Hepatocyte (in vitro differentiated cells): ENCODE measurements at regions not wholly inside any gene's neighbourhood (a gene's known extent, or its start where the extent isn't known, plus 50 kb on each side); places are given as distances from the start of the nearest gene placed in this dataset.

Experiments
- DNase-seq: peaks from one replicate; pipeline ENCODE4 v3.0.0-alpha.2; 2016; ENCODE audit warnings: low spot score
- H2AFZ ChIP-seq: fragments of 200-600 bp; sonication (generic); 2 replicates; pipeline ENCODE4 v1.6.0; 2016; ENCODE audit warnings: antibody characterized with exemption, mild to moderate bottlenecking
- H3K27ac ChIP-seq: fragments of 200-600 bp; sonication (generic); 2 replicates; pipeline ENCODE4 v1.5.1; 2016; ENCODE audit warnings: mild to moderate bottlenecking
- H3K27me3 ChIP-seq: fragments of 200-600 bp; sonication (generic); 2 replicates; pipeline ENCODE4 v1.6.1; 2016
- H3K36me3 ChIP-seq: fragments of 200-600 bp; sonication (generic); replicated peaks from 2 replicates; pipeline ENCODE4 v1.5.1; 2016; ENCODE audit warnings: low read depth; ENCODE audit not compliant: insufficient read depth
- H3K4me1 ChIP-seq: fragments of 200-600 bp; sonication (generic); 2 replicates; pipeline ENCODE4 v1.5.1; 2016; ENCODE audit warnings: mild to moderate bottlenecking, moderate library complexity; ENCODE audit not compliant: insufficient read depth
- H3K4me2 ChIP-seq: fragments of 200-600 bp; sonication (generic); 2 replicates; pipeline ENCODE4 v1.6.0; 2016
- H3K4me3 ChIP-seq: fragments of 200-600 bp; sonication (generic); 2 replicates; pipeline ENCODE4 v1.5.1; 2016; ENCODE audit warnings: mild to moderate bottlenecking
- H3K79me2 ChIP-seq: fragments of 200-600 bp; sonication (generic); 2 replicates; pipeline ENCODE4 v1.6.0; 2017; ENCODE audit warnings: mild to moderate bottlenecking
- H3K9me2 ChIP-seq: fragments of 200-600 bp; sonication (generic); replicated peaks from 2 replicates; pipeline ENCODE4 v1.6.0; 2017; ENCODE audit warnings: mild to moderate bottlenecking; ENCODE audit not compliant: insufficient read depth
- H3K9me3 ChIP-seq: fragments of 200-600 bp; sonication (generic); 2 replicates; pipeline ENCODE4 v1.5.1; 2016; ENCODE audit warnings: low read depth, mild to moderate bottlenecking
- H4K20me1 ChIP-seq: fragments of 200-600 bp; sonication (generic); 2 replicates; pipeline ENCODE4 v1.6.0; 2016; ENCODE audit warnings: mild to moderate bottlenecking; ENCODE audit not compliant: insufficient read depth, poor library complexity, severe bottlenecking
- CTCF ChIP-seq: fragments of 200-600 bp; sonication (generic); IDR thresholded peaks from 2 replicates; pipeline ENCODE4 v1.5.1; 2016; ENCODE audit warnings: antibody characterized with exemption, mild to moderate bottlenecking; ENCODE audit not compliant: poor library complexity
- EZH2 ChIP-seq: fragments of 200-600 bp; sonication (generic); IDR thresholded peaks from 2 replicates; pipeline ENCODE4 v1.6.1; 2016; ENCODE audit warnings: antibody characterized with exemption, mild to moderate bottlenecking, borderline replicate concordance
- EZH2phosphoT487 ChIP-seq: fragments of 200-600 bp; sonication (generic); IDR thresholded peaks from one replicate; pipeline ENCODE4 v1.6.1; 2018; ENCODE audit warnings: antibody characterized with exemption, mild to moderate bottlenecking, low read depth, moderate library complexity; ENCODE audit not compliant: unreplicated experiment, severe bottlenecking
- WGBS: methylation state at CpG from one replicate; pipeline ENCODE4 v1.1.6; 2016; ENCODE audit warnings: low lambda C conversion rate; ENCODE audit errors: missing lambda C conversion rate; 5-methylcytosine and 5-hydroxymethylcytosine counted together

- Histone ChIP-seq H3K4me1 (peaks cover 6% of the 10 kb centered on the region), H3K4me2 (peak overlapping the region; percentile 53), H3K9me3 (no peaks in the 10 kb centered on the region), H3K27me3 (no peaks in the 10 kb centered on the region), H3K79me2 (no peaks in the 10 kb centered on the region), H3K27ac (no peak overlapping the region), H2AFZ (no peak overlapping the region), H3K36me3 (no peaks in the 10 kb centered on the region), H4K20me1 (no peaks in the 10 kb centered on the region), H3K9me2 (no peaks in the 10 kb centered on the region), H3K4me3 (no peak overlapping the region)
- WGBS, result 24% methylated on average over 31 of the region's 31 CpGs
- DNase-seq, result peak; percentile 91
- TF ChIP-seq EZH2phosphoT487 (no peak), EZH2 (no peak), CTCF (peak; percentile 98)
Observed at GRCh38 chr11:119481021-119481666, 58.2 kb upstream of the THY1 start.

GRCh38 chr11:119480380-119481020, 57.5 kb upstream of the THY1 start:
- Histone ChIP-seq H3K36me3 (no peaks in the 10 kb centered on the region), H3K9me2 (no peaks in the 10 kb centered on the region), H4K20me1 (no peaks in the 10 kb centered on the region), H3K4me2 (no peak overlapping the region), H3K9me3 (no peaks in the 10 kb centered on the region), H3K4me3 (no peak overlapping the region), H3K79me2 (no peaks in the 10 kb centered on the region), H3K4me1 (peaks cover 6% of the 10 kb centered on the region), H3K27me3 (no peaks in the 10 kb centered on the region), H2AFZ (no peak overlapping the region), H3K27ac (no peak overlapping the region)
- no peak for DNase-seq
- WGBS, result 85% methylated on average over 11 of the region's 11 CpGs
- TF ChIP-seq EZH2, result no peak

GRCh38 chr11:119479685-119480275, 56.8 kb upstream of the THY1 start:
- peaks cover 8% of the 10 kb centered on the region for H3K4me1 ChIP-seq
- TF ChIP-seq CTCF (peak; percentile 34), EZH2 (no peak)
- 48% methylated on average over 6 of the region's 6 CpGs for WGBS
- H3K27ac ChIP-seq, result no peak overlapping the region
- no peaks in the 10 kb centered on the region for H3K36me3 ChIP-seq
- no peak overlapping the region for H3K4me2 ChIP-seq
- no peak for DNase-seq
- no peaks in the 10 kb centered on the region for H3K9me3 ChIP-seq
- H3K4me3 ChIP-seq, result no peak overlapping the region
- H3K9me2 ChIP-seq, result no peaks in the 10 kb centered on the region
- H2AFZ ChIP-seq, result no peak overlapping the region
- H4K20me1 ChIP-seq, result no peaks in the 10 kb centered on the region
- H3K27me3 ChIP-seq, result no peaks in the 10 kb centered on the region
- H3K79me2 ChIP-seq, result no peaks in the 10 kb centered on the region

- 62% methylated on average over 4 of the region's 4 CpGs for WGBS
- DNase-seq, result no peak
- Histone ChIP-seq H3K27me3 (no peaks in the 10 kb centered on the region), H2AFZ (no peak overlapping the region), H3K4me3 (no peak overlapping the region), H3K4me1 (peaks cover 8% of the 10 kb centered on the region), H3K4me2 (no peak overlapping the region), H4K20me1 (no peaks in the 10 kb centered on the region), H3K27ac (no peak overlapping the region), H3K9me3 (no peaks in the 10 kb centered on the region), H3K9me2 (no peaks in the 10 kb centered on the region), H3K79me2 (no peaks in the 10 kb centered on the region), H3K36me3 (no peaks in the 10 kb centered on the region)
- TF ChIP-seq EZH2, result no peak
- TF ChIP-seq EZH2phosphoT487, result no peak
- TF ChIP-seq CTCF, result no peak
Observed at GRCh38 chr11:119478711-119479285, 55.8 kb upstream of the THY1 start.
